GM12865 (cell line): ENCODE measurements at regions not wholly inside any gene's neighbourhood (a gene's known extent, or its start where the extent isn't known, plus 50 kb on each side); places are given as distances from the start of the nearest gene placed in this dataset.

Source experiments
- DNase-seq: peaks from one replicate; pipeline ENCODE4 v3.0.0; 2010; ENCODE audit warnings: low read depth
- H3K4me3 ChIP-seq: 2 replicates; pipeline ENCODE4 v1.5.1; 2011; ENCODE audit warnings: mild to moderate bottlenecking, low read depth, low read length, control low read depth
- CTCF ChIP-seq: IDR thresholded peaks from 2 replicates; pipeline ENCODE4 v1.5.1; 2011; ENCODE audit warnings: low read length, control low read depth, low read depth, inconsistent platforms; ENCODE audit not compliant: insufficient read depth; ENCODE audit errors: missing control alignments

- DNase-seq, result peak; percentile 22
- H3K4me3 ChIP-seq, result no peak overlapping the region
- TF ChIP-seq CTCF, result no peak
Observed at GRCh38 chr5:124054564-124054963, 542.6 kb downstream of the CSNK1G3 start.

- no peak overlapping the region for H3K4me3 ChIP-seq
- TF ChIP-seq CTCF, result no peak
- no peak for DNase-seq
Observed at GRCh38 chr5:124053340-124053739, 541.4 kb downstream of the CSNK1G3 start.

GRCh38 chr5:124052201-124052600 lies 540.2 kb downstream of the CSNK1G3 start:
- no peak for DNase-seq
- no peak for TF ChIP-seq CTCF
- no peak overlapping the region for H3K4me3 ChIP-seq

GRCh38 chr5:124050120-124050770 lies 538.3 kb downstream of the CSNK1G3 start:
- no peak for DNase-seq
- no peak for TF ChIP-seq CTCF
- H3K4me3 ChIP-seq, result no peak overlapping the region

GRCh38 chr5:124045412-124045811 lies 533.4 kb downstream of the CSNK1G3 start:
- no peak for DNase-seq
- TF ChIP-seq CTCF, result no peak
- no peak overlapping the region for H3K4me3 ChIP-seq

GRCh38 chr5:124044613-124045012 lies 532.6 kb downstream of the CSNK1G3 start:
- no peak for TF ChIP-seq CTCF
- no peak for DNase-seq
- no peak overlapping the region for H3K4me3 ChIP-seq

- DNase-seq, result peak; percentile 13
- no peak for TF ChIP-seq CTCF
- no peak overlapping the region for H3K4me3 ChIP-seq
Observed at GRCh38 chr5:124043456-124043855, 531.5 kb downstream of the CSNK1G3 start.
